WI38 (cell line): ENCODE measurements at regions not wholly inside any gene's neighbourhood (a gene's known extent, or its start where the extent isn't known, plus 50 kb on each side); places are given as distances from the start of the nearest gene placed in this dataset.

Source experiments
- H3K4me3 ChIP-seq: 2 replicates; pipeline ENCODE4 v1.5.1; 2011; ENCODE audit warnings: low read depth, mild to moderate bottlenecking, control low read depth, low read length
- TF ChIP-seq, protein P1 (sequence below): IDR thresholded peaks from 2 replicates; pipeline ENCODE4 v1.5.1; 2012; ENCODE audit warnings: low read depth, mild to moderate bottlenecking, control low read depth, low read length

DNA sequence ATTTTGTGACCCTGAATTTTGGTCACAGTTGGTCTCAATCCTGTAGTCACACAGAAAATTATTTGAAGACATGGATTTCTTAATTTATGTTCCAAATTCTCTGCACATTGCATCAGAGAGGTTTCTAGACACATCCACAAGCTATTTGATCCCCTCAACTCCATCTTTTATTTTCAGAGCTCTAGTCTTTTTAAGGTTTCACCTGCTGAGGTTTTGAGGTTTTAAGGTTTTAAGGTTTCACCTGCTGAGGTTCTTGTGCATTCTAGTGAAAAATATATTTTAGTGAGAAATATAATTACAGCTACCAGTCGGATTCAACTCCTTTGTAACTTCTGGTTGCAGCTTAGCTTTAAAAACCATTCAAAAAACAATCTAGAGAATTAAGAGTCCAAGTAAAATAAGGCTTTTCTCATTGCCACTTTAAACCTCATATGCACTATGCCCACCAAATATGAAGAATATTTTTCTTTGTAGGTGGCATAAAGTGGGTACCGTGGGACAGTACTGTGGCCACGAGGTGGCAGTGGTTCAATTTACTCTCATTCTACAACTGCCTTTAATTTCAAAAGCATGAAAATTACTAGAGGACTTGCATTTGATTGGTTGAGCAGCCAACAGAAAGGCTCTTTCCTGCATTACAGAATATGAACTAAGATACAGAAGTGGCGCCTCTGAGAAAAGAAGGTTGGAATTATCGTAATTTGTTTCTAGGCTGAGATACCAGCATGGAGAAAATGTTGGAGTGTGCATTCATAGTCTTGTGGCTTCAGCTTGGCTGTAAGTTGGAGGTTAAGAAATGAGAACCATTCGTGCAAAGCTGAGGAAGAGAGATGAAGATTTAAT, 366.5 kb upstream of the OR4E1 start:
- TF ChIP-seq, protein P1, sequence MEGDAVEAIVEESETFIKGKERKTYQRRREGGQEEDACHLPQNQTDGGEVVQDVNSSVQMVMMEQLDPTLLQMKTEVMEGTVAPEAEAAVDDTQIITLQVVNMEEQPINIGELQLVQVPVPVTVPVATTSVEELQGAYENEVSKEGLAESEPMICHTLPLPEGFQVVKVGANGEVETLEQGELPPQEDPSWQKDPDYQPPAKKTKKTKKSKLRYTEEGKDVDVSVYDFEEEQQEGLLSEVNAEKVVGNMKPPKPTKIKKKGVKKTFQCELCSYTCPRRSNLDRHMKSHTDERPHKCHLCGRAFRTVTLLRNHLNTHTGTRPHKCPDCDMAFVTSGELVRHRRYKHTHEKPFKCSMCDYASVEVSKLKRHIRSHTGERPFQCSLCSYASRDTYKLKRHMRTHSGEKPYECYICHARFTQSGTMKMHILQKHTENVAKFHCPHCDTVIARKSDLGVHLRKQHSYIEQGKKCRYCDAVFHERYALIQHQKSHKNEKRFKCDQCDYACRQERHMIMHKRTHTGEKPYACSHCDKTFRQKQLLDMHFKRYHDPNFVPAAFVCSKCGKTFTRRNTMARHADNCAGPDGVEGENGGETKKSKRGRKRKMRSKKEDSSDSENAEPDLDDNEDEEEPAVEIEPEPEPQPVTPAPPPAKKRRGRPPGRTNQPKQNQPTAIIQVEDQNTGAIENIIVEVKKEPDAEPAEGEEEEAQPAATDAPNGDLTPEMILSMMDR = no peak; the same call in 1 of the 2 replicates
- no peak overlapping the region for H3K4me3 ChIP-seq

DNA sequence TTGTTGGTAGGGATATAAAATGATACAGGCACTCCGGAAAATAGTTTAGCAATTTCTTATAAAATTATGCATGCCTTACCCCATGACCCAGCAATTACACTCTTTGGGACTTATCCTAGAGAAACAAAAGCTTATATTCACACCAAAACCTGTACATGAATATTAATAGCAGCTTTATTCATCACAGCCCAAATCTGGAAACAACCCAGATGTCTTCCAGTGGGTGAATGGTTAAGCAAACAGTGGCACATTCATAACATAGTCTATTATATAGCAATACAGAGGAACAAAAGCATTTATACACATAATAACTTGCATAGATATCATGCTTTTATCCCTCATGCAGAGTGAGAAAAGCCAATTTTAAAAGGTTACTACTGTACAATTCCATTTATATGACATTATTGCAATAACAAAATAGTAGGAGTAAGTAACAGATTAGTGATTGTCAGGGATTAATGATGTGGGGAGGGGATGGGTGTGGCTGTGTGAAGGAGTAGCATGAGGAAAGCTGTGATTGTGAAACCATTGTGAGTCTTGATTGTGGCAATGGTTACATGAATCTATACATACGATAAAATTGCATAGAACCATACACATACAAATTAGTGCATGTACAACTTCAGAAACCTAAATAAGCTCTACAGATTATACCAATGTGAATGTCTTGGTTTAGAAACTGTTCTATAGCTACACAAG, 363.1 kb upstream of the OR4E1 start:
- TF ChIP-seq, protein P1 = no peak
- no peak overlapping the region for H3K4me3 ChIP-seq

DNA sequence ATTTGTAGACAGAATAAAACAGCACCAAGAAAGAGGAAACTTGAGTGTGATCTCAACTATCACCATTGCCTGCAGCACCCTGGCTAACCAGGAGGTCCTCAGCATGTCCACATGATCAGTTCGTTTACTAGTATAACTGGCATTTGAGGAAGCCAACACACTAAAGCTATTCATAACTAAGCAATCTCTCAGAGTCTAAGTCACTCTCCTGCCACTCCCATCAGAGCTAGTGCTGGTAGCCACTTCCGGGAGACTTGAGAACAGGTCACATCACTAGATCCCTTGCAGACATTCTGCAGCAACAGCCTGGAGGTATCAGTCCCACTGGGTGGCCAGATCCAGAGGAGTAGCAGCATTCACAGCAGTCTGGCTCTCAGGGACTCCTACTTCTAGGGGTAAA, 352.9 kb upstream of the OR4E1 start:
- H3K4me3 ChIP-seq = no peak overlapping the region
- TF ChIP-seq, protein P1 = no peak

DNA sequence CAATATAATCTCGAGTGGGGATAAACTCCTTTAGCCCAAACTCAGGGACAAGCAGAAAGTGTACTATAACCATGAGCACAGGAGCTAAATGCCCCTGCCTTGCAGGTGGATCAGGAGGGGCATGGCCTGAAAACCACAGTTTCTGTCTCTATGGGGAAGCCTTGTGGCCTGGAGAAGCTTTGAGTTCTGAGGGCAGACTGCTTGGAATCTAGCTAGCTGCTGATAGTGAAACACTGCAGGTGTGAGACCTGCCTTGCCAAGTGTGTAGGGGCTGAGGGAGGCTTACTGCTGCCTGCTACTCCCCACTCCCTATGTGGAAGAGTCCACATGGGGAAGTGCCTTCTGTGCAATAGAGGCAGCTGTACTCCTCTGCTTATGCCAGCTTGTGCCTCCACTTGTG, 352.3 kb upstream of the OR4E1 start:
- TF ChIP-seq, protein P1 = no peak
- no peak overlapping the region for H3K4me3 ChIP-seq

DNA sequence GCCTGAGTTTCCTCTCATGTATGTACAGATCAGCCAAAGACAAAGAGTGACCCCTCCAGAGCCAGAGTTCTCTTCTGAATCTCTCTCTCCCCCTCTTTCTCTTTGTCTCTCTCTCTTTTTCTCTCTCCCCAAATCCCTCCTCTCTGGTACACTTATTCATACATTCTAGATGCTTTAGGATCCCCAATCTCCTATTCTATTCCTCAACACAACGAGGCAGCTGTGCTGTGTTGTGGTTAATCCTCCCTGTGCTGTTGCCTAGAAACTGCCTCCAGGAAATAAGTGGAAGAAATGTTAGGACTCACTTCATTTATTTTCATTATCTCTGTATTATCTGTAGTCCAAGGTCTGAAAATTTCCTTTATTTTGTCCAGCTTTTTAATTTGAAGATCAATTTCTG, 350.5 kb upstream of the OR4E1 start:
- TF ChIP-seq, protein P1 = no peak

DNA sequence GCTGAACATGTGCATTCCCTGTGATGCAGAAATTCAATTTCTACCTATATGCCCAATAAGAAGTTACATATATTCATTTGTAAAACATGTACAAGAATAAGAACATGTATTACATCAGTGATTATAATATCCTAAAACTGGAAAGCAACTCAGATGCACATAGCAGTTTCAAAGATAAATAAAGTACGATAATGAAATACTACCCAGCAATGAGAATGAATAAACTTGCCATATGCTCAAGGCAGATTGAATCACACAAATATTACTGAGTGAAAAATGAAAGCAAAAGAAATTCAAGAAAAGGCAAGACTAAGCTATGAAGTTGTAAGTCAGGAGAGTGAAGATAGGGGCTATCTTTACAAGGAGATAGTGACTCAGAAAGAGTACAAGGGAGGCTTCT, 345.3 kb upstream of the OR4E1 start:
- TF ChIP-seq, protein P1 = no peak
- H3K4me3 ChIP-seq = no peak overlapping the region

More for the DNA sequence above, 350.5 kb upstream of the OR4E1 start:
- no peak overlapping the region for H3K4me3 ChIP-seq

DNA sequence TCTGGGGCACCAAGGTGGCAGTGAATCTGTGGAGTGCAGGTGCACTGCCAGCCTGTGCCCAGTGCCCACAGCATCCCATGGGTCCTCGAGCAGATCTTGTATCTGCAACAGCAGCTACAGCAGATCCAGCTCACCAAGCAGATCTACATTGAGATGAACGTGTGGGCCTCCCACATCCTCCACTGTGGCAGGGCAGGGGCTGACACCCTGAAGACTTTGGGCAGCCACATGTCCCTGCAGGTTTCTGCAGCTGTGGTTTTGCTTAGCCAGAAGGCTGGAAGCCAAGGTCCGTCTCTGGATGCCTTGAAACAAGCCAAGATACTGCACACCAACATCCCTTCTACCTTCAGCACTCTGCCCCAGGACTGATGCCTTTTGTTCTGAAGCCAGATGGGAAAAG, 338.8 kb upstream of the OR4E1 start:
- TF ChIP-seq, protein P1 = no peak

More for the DNA sequence above, 338.8 kb upstream of the OR4E1 start:
- no peak overlapping the region for H3K4me3 ChIP-seq
